ENCODE measurements at regions not wholly inside any gene's neighbourhood (a gene's known extent, or its start where the extent isn't known, plus 50 kb on each side); places are given as distances from the start of the nearest gene placed in this dataset.

GRCh38 chr7:42580061-42580460, 331.8 kb downstream of the C7orf25 start:
- no peaks in the 10 kb centered on the region for H3K4me1 ChIP-seq (ENCODE audit: control insufficient read depth in 2 of 2, insufficient read depth in 2 of 2, low read length in 2 of 2)
- H3K9me3 ChIP-seq (ENCODE audit: control insufficient read depth in 2 of 2, low read length in 2 of 2), result no peaks in the 10 kb centered on the region
- no peak overlapping the region for H3K27ac ChIP-seq (ENCODE audit: low read depth in 2 of 2, low read length in 2 of 2)
- no peak overlapping the region for H3K4me3 ChIP-seq (ENCODE audit: low read length in 2 of 2)
- no peak overlapping the region for H3K9ac ChIP-seq (ENCODE audit: low read depth in 1 of 2, low read length in 2 of 2)
- no peaks in the 10 kb centered on the region for H3K27me3 ChIP-seq (ENCODE audit: control insufficient read depth in 2 of 2, insufficient read depth in 2 of 2, low read length in 2 of 2)
- no peaks in the 10 kb centered on the region for H3K36me3 ChIP-seq (ENCODE audit: control insufficient read depth in 2 of 2, insufficient read depth in 2 of 2, low read length in 2 of 2)

- Histone ChIP-seq H3K36me3 (ENCODE audit: control insufficient read depth in 2 of 2, insufficient read depth in 2 of 2, low read length in 2 of 2) (no peaks in the 10 kb centered on the region), H3K9ac (ENCODE audit: low read depth in 1 of 2, low read length in 2 of 2) (no peak overlapping the region), H3K27ac (ENCODE audit: low read depth in 2 of 2, low read length in 2 of 2) (no peak overlapping the region), H3K4me1 (ENCODE audit: control insufficient read depth in 2 of 2, insufficient read depth in 2 of 2, low read length in 2 of 2) (no peaks in the 10 kb centered on the region), H3K9me3 (ENCODE audit: control insufficient read depth in 2 of 2, low read length in 2 of 2) (no peaks in the 10 kb centered on the region), H3K27me3 (ENCODE audit: control insufficient read depth in 2 of 2, insufficient read depth in 2 of 2, low read length in 2 of 2) (no peaks in the 10 kb centered on the region), H3K4me3 (ENCODE audit: low read length in 2 of 2) (no peak overlapping the region)
These were observed 336.7 kb downstream of the C7orf25 start for GRCh38 chr7:42575171-42575570.

GRCh38 chr7:42574685-42575084, 337.2 kb downstream of the C7orf25 start:
- Histone ChIP-seq H3K27me3 (ENCODE audit: control insufficient read depth in 2 of 2, insufficient read depth in 2 of 2, low read length in 2 of 2) (no peaks in the 10 kb centered on the region), H3K36me3 (ENCODE audit: control insufficient read depth in 2 of 2, insufficient read depth in 2 of 2, low read length in 2 of 2) (no peaks in the 10 kb centered on the region), H3K27ac (ENCODE audit: low read depth in 2 of 2, low read length in 2 of 2) (no peak overlapping the region), H3K9ac (ENCODE audit: low read depth in 1 of 2, low read length in 2 of 2) (no peak overlapping the region), H3K9me3 (ENCODE audit: control insufficient read depth in 2 of 2, low read length in 2 of 2) (no peaks in the 10 kb centered on the region), H3K4me1 (ENCODE audit: control insufficient read depth in 2 of 2, insufficient read depth in 2 of 2, low read length in 2 of 2) (no peaks in the 10 kb centered on the region), H3K4me3 (ENCODE audit: low read length in 2 of 2) (no peak overlapping the region)

- Histone ChIP-seq H3K9me3 (ENCODE audit: control insufficient read depth in 2 of 2, low read length in 2 of 2) (no peaks in the 10 kb centered on the region), H3K4me3 (ENCODE audit: low read length in 2 of 2) (no peak overlapping the region), H3K36me3 (ENCODE audit: control insufficient read depth in 2 of 2, insufficient read depth in 2 of 2, low read length in 2 of 2) (no peaks in the 10 kb centered on the region)
These were observed 337.1 kb upstream of the GLI3 start for GRCh38 chr7:42573881-42574672.

GRCh38 chr7:42572561-42572960, 335.6 kb upstream of the GLI3 start:
- Histone ChIP-seq H3K27ac (ENCODE audit: low read depth in 2 of 2, low read length in 2 of 2) (no peak overlapping the region), H3K9me3 (ENCODE audit: control insufficient read depth in 2 of 2, low read length in 2 of 2) (no peaks in the 10 kb centered on the region), H3K9ac (ENCODE audit: low read depth in 1 of 2, low read length in 2 of 2) (no peak overlapping the region), H3K36me3 (ENCODE audit: control insufficient read depth in 2 of 2, insufficient read depth in 2 of 2, low read length in 2 of 2) (no peaks in the 10 kb centered on the region), H3K27me3 (ENCODE audit: control insufficient read depth in 2 of 2, insufficient read depth in 2 of 2, low read length in 2 of 2) (no peaks in the 10 kb centered on the region), H3K4me3 (ENCODE audit: low read length in 2 of 2) (no peak overlapping the region), H3K4me1 (ENCODE audit: control insufficient read depth in 2 of 2, insufficient read depth in 2 of 2, low read length in 2 of 2) (no peaks in the 10 kb centered on the region)

More at GRCh38 chr7:42573881-42574672, 337.1 kb upstream of the GLI3 start:
- H3K4me1 ChIP-seq (ENCODE audit: control insufficient read depth in 2 of 2, insufficient read depth in 2 of 2, low read length in 2 of 2), result no peaks in the 10 kb centered on the region
- no peaks in the 10 kb centered on the region for H3K27me3 ChIP-seq (ENCODE audit: control insufficient read depth in 2 of 2, insufficient read depth in 2 of 2, low read length in 2 of 2)
- no peak overlapping the region for H3K9ac ChIP-seq (ENCODE audit: low read depth in 1 of 2, low read length in 2 of 2)
- no peak overlapping the region for H3K27ac ChIP-seq (ENCODE audit: low read depth in 2 of 2, low read length in 2 of 2)

GRCh38 chr7:42572056-42572455, 335.0 kb upstream of the GLI3 start:
- Histone ChIP-seq H3K4me3 (ENCODE audit: low read length in 2 of 2) (no peak overlapping the region), H3K4me1 (ENCODE audit: control insufficient read depth in 2 of 2, insufficient read depth in 2 of 2, low read length in 2 of 2) (no peaks in the 10 kb centered on the region), H3K27me3 (ENCODE audit: control insufficient read depth in 2 of 2, insufficient read depth in 2 of 2, low read length in 2 of 2) (no peaks in the 10 kb centered on the region), H3K9me3 (ENCODE audit: control insufficient read depth in 2 of 2, low read length in 2 of 2) (no peaks in the 10 kb centered on the region), H3K36me3 (ENCODE audit: control insufficient read depth in 2 of 2, insufficient read depth in 2 of 2, low read length in 2 of 2) (no peaks in the 10 kb centered on the region), H3K9ac (ENCODE audit: low read depth in 1 of 2, low read length in 2 of 2) (no peak overlapping the region), H3K27ac (ENCODE audit: low read depth in 2 of 2, low read length in 2 of 2) (no peak overlapping the region)

- Histone ChIP-seq H3K9me3 (ENCODE audit: control insufficient read depth in 2 of 2, low read length in 2 of 2) (no peaks in the 10 kb centered on the region), H3K36me3 (ENCODE audit: control insufficient read depth in 2 of 2, insufficient read depth in 2 of 2, low read length in 2 of 2) (no peaks in the 10 kb centered on the region), H3K27me3 (ENCODE audit: control insufficient read depth in 2 of 2, insufficient read depth in 2 of 2, low read length in 2 of 2) (no peaks in the 10 kb centered on the region), H3K4me1 (ENCODE audit: control insufficient read depth in 2 of 2, insufficient read depth in 2 of 2, low read length in 2 of 2) (no peaks in the 10 kb centered on the region), H3K9ac (ENCODE audit: low read depth in 1 of 2, low read length in 2 of 2) (no peak overlapping the region), H3K4me3 (ENCODE audit: low read length in 2 of 2) (no peak overlapping the region), H3K27ac (ENCODE audit: low read depth in 2 of 2, low read length in 2 of 2) (no peak overlapping the region)
These were observed 333.9 kb upstream of the GLI3 start for GRCh38 chr7:42570944-42571343.

- H3K27me3 ChIP-seq (ENCODE audit: control insufficient read depth in 2 of 2, insufficient read depth in 2 of 2, low read length in 2 of 2), result no peaks in the 10 kb centered on the region
- no peak overlapping the region for H3K4me3 ChIP-seq (ENCODE audit: low read length in 2 of 2)
- H3K9ac ChIP-seq (ENCODE audit: low read depth in 1 of 2, low read length in 2 of 2), result no peak overlapping the region
- no peak overlapping the region for H3K27ac ChIP-seq (ENCODE audit: low read depth in 2 of 2, low read length in 2 of 2)
- no peaks in the 10 kb centered on the region for H3K9me3 ChIP-seq (ENCODE audit: control insufficient read depth in 2 of 2, low read length in 2 of 2)
- no peaks in the 10 kb centered on the region for H3K4me1 ChIP-seq (ENCODE audit: control insufficient read depth in 2 of 2, insufficient read depth in 2 of 2, low read length in 2 of 2)
- H3K36me3 ChIP-seq (ENCODE audit: control insufficient read depth in 2 of 2, insufficient read depth in 2 of 2, low read length in 2 of 2), result no peaks in the 10 kb centered on the region
These were observed 330.0 kb upstream of the GLI3 start for GRCh38 chr7:42567051-42567450.

- H3K36me3 ChIP-seq (ENCODE audit: control insufficient read depth in 2 of 2, insufficient read depth in 2 of 2, low read length in 2 of 2), result no peaks in the 10 kb centered on the region
- H3K9me3 ChIP-seq (ENCODE audit: control insufficient read depth in 2 of 2, low read length in 2 of 2), result no peaks in the 10 kb centered on the region
- H3K4me3 ChIP-seq (ENCODE audit: low read length in 2 of 2), result no peak overlapping the region
- H3K27ac ChIP-seq (ENCODE audit: low read depth in 2 of 2, low read length in 2 of 2), result no peak overlapping the region
- no peaks in the 10 kb centered on the region for H3K27me3 ChIP-seq (ENCODE audit: control insufficient read depth in 2 of 2, insufficient read depth in 2 of 2, low read length in 2 of 2)
- no peak overlapping the region for H3K9ac ChIP-seq (ENCODE audit: low read depth in 1 of 2, low read length in 2 of 2)
- no peaks in the 10 kb centered on the region for H3K4me1 ChIP-seq (ENCODE audit: control insufficient read depth in 2 of 2, insufficient read depth in 2 of 2, low read length in 2 of 2)
These were observed 324.8 kb upstream of the GLI3 start for GRCh38 chr7:42561797-42562196.

GRCh38 chr7:42560866-42561265, 323.9 kb upstream of the GLI3 start:
- no peaks in the 10 kb centered on the region for H3K9me3 ChIP-seq (ENCODE audit: control insufficient read depth in 2 of 2, low read length in 2 of 2)

More at GRCh38 chr7:42560866-42561265, 323.9 kb upstream of the GLI3 start:
- Histone ChIP-seq H3K36me3 (ENCODE audit: control insufficient read depth in 2 of 2, insufficient read depth in 2 of 2, low read length in 2 of 2) (no peaks in the 10 kb centered on the region), H3K27ac (ENCODE audit: low read depth in 2 of 2, low read length in 2 of 2) (no peak overlapping the region), H3K4me1 (ENCODE audit: control insufficient read depth in 2 of 2, insufficient read depth in 2 of 2, low read length in 2 of 2) (no peaks in the 10 kb centered on the region), H3K27me3 (ENCODE audit: control insufficient read depth in 2 of 2, insufficient read depth in 2 of 2, low read length in 2 of 2) (no peaks in the 10 kb centered on the region), H3K9ac (ENCODE audit: low read depth in 1 of 2, low read length in 2 of 2) (no peak overlapping the region), H3K4me3 (ENCODE audit: low read length in 2 of 2) (no peak overlapping the region)
